Anterior cingulate cortex (tissue), 58 donors: ENCODE measurements at regions not wholly inside any gene's neighbourhood (a gene's known extent, or its start where the extent isn't known, plus 50 kb on each side); places are given as distances from the start of the nearest gene placed in this dataset.
"Not testable (repeated sequence)": the region's sequence is repeated elsewhere in the genome, so short reads cannot be mapped to it uniquely, and the experiment has no call there.

Experiments used
- DNase-seq, 58 donors: peaks; one replicate each; lab custom pipeline; 2025; lab: John Stamatoyannopoulos, UW

GRCh38 chr7:64469673-64470072, 93.2 kb downstream of the ZNF680 start:
- no peak for DNase-seq

GRCh38 chr7:64465551-64465950, 97.3 kb downstream of the ZNF680 start:
- no peak for DNase-seq

GRCh38 chr7:64463636-64464375, 99.1 kb downstream of the ZNF680 start:
- DNase-seq, result peak in 53 of 58 donors; percentile 0 to 79 (median 35)

GRCh38 chr7:64459858-64460257, 103.0 kb downstream of the ZNF680 start:
- DNase-seq, result not testable (repeated sequence)

GRCh38 chr7:64433590-64433989, 119.8 kb downstream of the ZNF736 start:
- DNase-seq, result no peak

GRCh38 chr7:64431838-64432237, 118.1 kb downstream of the ZNF736 start:
- DNase-seq, result no peak

GRCh38 chr7:64429232-64429631, 115.5 kb downstream of the ZNF736 start:
- no peak for DNase-seq

- not testable (repeated sequence) for DNase-seq
Observed at GRCh38 chr7:64425436-64425835, 111.7 kb downstream of the ZNF736 start.

- DNase-seq, result no peak
Observed at GRCh38 chr7:64407148-64407547, 93.4 kb downstream of the ZNF736 start.
